GM18858 (cell line): ENCODE measurements at regions not wholly inside any gene's neighbourhood (a gene's known extent, or its start where the extent isn't known, plus 50 kb on each side); places are given as distances from the start of the nearest gene placed in this dataset.
"Not testable (repeated sequence)": the region's sequence is repeated elsewhere in the genome, so short reads cannot be mapped to it uniquely, and the experiment has no call there.

Experiments used
- ATAC-seq: cut with Tn5 transposase; IDR thresholded peaks from one replicate; pipeline ENCODE4 v1.9.1; 2021; ENCODE audit not compliant: unreplicated experiment

GRCh38 chr7:67666359-67666758 is 669.7 kb downstream of the TYW1 start:
- not testable (repeated sequence) for ATAC-seq

- no peak for ATAC-seq
Measured at GRCh38 chr7:67671006-67671548, 674.4 kb downstream of the TYW1 start.

- ATAC-seq: no peak
Measured at GRCh38 chr7:67673861-67674260, 677.2 kb downstream of the TYW1 start.

DNA sequence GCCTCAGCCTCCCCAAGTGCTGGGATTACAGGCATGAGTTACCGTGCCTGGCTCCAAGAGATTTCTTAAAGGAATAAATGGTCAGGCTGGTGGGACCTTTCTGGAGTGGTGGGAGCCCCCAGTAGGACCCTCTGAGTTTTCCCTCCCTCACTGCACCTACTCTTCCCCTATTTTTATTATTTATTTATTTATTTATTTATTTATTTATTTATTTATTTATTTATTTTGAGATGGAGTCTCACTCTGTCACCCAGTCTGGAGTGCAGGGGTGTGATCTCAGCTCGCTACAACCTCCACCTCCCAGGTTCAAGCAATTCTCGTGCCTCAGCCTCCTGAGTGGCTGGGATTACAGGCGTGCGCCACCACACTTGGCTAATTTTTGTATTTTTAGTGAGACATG is 678.2 kb downstream of the TYW1 start:
- ATAC-seq: not testable (repeated sequence)

GRCh38 chr7:67675971-67676370 is 679.3 kb downstream of the TYW1 start:
- no peak for ATAC-seq

DNA sequence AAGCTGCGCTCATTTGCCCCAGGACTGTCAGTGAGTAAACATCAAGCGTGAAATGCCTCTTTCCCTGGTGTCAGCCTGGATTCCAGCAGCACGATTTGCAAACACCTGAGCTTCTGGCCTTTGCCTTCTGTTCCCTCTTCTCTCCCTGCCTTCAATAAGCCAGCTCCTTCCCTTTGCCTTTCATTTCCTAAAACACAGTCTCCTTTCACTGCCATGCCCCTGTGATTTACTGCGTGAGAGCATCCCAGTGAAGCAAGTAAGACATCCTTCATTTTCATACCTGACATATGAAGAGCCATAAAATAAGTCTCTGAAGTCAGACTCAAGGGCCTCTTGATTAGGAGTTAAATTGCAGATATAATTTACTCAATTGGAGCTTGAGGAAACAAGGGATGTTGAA is 681.8 kb downstream of the TYW1 start:
- ATAC-seq: no peak

DNA sequence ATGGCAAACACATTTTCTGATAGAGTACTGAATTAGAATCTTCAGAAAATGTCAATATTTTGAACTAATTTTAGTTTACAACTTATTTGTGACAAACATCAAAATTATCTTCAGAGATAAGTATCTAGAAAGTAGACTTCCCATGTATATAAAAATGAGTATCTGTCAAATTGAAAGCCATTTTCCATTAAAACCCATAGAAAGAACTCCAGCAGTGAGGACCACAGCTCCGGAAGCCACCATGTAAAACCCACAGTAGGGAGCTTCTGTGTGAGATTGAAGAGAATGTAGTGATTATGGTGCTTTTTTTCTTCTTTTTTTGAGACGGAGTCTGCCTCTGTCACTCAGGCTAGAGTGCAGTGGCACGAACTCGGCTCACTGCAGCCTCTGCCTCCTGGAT is 687.0 kb downstream of the TYW1 start:
- no peak for ATAC-seq

- ATAC-seq: no peak
Measured at GRCh38 chr7:67690700-67691099, 694.1 kb downstream of the TYW1 start.

DNA sequence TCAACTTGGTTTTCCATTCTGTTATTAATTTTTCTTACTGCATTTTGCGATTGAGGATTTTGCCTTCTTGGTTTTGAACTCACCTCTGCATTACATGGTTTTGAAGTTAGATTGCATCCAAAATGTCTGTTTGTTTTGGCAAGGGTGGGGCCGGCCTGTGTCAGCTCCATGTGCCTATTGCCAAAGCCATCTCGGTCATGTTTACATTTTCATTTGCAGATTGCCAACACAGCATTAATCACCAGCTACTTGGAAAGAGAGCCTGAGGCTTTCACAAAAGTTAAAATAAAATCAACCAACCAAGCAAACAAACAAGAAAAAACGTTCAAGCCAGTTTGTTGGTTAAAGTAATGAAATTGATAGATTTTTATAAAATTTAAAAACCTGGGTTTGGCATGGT is 695.8 kb downstream of the TYW1 start:
- no peak for ATAC-seq

DNA sequence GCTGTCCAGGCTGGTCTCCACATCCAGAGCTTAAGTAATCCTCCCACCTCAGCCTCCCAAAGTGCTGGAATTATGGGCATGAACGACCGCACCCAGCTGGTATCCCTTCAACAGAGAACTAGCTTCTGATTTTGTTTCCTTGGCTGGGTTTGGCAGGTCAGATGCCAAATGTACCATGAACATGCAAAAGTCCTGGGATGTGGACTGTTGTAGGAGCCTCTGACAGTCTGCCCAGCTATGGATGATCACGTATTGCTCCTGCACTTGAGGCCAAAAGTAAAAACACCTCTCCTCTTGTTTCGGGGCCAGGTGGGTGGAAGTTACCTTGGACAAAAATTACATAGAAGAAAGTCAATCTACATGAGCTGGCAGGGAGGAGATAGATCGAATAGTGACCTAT is 699.5 kb downstream of the TYW1 start:
- no peak for ATAC-seq

GRCh38 chr7:67696878-67697277 is 700.2 kb downstream of the TYW1 start:
- ATAC-seq: no peak

DNA sequence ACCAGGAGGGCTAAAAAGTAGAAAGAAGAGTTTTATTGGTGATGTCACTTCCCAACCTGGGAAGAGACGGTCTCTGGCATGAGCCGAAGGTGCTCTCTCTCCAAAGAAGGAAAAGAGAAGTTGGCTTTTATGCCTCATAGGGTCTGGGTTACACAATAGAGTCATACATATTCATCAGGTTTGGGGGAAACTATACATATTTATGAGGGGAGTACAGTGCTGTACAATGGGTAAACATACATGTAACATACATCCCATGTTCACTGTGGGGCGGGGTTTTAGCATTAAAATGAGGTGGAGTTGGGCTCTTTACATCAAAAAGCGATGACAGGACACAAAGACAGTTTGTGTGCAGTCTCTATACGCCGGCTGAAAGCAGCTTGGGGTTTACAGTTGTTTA is 701.7 kb downstream of the TYW1 start:
- no peak for ATAC-seq

DNA sequence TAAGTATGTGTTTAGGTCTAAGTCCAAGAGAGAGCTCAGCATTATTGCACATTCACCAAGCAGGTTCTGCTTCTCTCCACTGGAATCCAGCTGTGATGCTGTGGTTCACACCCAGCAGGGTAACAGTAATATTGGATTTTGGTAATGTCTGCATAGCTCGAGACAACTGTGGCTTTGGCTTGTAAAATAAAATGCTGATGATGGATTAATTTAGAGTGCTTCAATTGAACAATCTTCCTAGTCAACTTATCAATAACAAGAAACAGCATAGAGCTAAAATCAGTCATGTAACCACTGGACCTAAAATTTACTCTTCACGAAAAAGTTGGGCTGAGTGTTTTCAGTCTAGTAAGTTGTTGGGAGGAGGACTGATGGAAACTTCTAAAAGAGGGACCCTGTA is 709.2 kb downstream of the TYW1 start:
- no peak for ATAC-seq

- no peak for ATAC-seq
Measured at GRCh38 chr7:67711706-67712105, 715.1 kb downstream of the TYW1 start.

DNA sequence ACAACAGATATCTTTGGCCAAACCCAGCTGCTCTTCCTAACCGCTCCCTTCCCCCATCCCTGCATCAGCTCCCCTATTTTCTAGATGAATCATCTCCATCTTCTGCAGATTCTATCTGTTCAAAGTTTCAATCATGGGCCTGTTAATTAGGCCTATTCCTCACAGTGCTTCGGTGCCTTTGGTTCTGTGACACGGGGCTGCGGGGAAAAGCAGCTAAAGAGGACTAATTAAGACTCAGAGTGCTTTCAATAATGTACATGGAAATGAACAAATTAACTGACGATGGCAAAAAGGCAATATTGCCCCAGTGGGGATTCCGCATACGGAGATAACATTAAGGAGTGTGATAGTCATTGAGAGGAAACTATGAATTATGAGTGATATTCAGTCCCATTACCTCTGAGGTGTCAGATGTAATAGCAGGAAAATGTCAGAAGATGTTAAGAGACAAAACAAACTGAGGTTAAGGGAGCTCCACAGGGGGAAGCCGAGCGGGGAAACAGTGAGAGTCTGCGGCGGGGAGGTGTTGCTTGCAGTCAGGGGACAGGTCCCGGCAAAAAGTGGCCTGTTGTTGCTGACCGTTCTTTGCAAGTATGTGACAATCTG is 716.9 kb downstream of the TYW1 start:
- ATAC-seq: no peak

GRCh38 chr7:67716729-67717128 is 720.1 kb downstream of the TYW1 start:
- ATAC-seq: no peak

- no peak for ATAC-seq
Measured at GRCh38 chr7:67723591-67723990, 727.0 kb downstream of the TYW1 start.

GRCh38 chr7:67724435-67724834 is 727.8 kb downstream of the TYW1 start:
- ATAC-seq: no peak

DNA sequence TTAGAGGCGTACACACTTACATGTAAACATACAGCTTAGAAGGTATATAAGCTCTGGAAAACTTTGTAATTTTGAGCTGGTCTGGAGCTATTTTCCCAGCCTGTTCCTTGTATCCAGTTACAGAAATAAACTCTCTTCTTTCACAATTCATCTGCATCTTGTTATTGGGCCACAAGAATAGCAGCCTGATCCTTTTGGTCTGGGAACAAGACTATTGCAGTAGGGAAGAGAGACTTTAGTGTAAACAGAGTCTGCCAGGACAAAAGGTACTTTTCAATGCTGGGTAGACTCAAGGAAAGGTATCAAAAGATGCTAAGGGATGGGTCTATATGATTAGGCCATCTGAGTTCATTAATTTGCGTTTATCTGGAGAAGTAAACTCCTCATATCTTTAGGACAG is 728.3 kb downstream of the TYW1 start:
- ATAC-seq: no peak

DNA sequence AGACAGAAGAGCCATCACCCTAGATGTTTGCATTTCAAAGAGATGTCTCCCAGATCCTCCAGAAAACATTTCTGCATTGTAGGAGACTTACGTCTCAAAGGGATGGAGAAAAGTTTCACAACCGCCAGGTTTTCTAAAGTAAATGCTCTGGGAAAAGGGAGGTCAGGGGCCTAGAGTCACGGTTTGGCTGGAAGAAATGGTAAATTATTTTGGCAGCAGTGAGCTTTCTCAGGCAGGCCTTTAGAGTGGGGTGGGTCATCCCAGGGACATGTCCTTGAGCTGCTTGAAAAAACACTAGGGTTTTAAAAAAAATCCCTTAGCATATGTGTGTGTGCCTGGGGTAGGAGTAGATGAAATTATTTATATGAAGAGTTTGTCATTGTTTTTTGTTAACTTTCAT is 728.8 kb downstream of the TYW1 start:
- no peak for ATAC-seq

GRCh38 chr7:67729771-67730170 is 733.1 kb downstream of the TYW1 start:
- ATAC-seq: no peak

GRCh38 chr7:67731704-67732103 is 735.1 kb downstream of the TYW1 start:
- ATAC-seq: no peak

- no peak for ATAC-seq
Measured at GRCh38 chr7:67732898-67733297, 736.3 kb downstream of the TYW1 start.
